Stimulated activated CD4-positive, alpha-beta T cell treated with anti-CD3 and anti-CD28 coated beads, Interleukin-1b, Interleukin-23, amount 100 ng/mL, for 4 hours (primary cell): ENCODE measurements at regions not wholly inside any gene's neighbourhood (a gene's known extent, or its start where the extent isn't known, plus 50 kb on each side); places are given as distances from the start of the nearest gene placed in this dataset.
"Not testable (repeated sequence)": the region's sequence is repeated elsewhere in the genome, so short reads cannot be mapped to it uniquely, and the experiment has no call there.

Source experiments
- DNase-seq, 2 donors: peaks; one replicate each; pipeline ENCODE4 v3.0.0-alpha.2; 2020; ENCODE audit warnings: low read depth in 2 of 2

- no peak for DNase-seq
Measured at GRCh38 chr14:59004012-59004411, 184.5 kb upstream of the DAAM1 start.

DNA sequence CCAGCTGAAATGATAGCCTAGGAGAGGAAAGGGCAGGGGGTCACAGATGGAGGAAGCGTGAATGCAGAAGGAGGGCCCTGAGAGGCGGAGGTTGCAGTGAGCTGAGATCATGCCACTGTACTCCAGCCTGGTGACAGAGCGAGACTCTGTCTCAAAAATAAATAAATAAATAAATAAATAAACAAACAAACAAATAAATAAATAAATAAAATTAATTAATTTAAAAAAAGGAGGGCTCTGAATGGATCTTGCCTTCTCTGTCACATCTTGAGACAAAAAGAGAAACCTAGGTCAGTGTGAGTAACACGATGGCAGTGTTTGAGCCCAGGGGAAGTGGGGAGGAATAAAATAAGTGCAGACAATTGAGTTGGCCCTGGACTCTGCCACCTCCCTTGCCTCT lies 182.3 kb upstream of the DAAM1 start:
- DNase-seq, result not testable (repeated sequence)

- DNase-seq, result no peak
Measured at GRCh38 chr14:59009967-59010366, 178.5 kb upstream of the DAAM1 start.

DNA sequence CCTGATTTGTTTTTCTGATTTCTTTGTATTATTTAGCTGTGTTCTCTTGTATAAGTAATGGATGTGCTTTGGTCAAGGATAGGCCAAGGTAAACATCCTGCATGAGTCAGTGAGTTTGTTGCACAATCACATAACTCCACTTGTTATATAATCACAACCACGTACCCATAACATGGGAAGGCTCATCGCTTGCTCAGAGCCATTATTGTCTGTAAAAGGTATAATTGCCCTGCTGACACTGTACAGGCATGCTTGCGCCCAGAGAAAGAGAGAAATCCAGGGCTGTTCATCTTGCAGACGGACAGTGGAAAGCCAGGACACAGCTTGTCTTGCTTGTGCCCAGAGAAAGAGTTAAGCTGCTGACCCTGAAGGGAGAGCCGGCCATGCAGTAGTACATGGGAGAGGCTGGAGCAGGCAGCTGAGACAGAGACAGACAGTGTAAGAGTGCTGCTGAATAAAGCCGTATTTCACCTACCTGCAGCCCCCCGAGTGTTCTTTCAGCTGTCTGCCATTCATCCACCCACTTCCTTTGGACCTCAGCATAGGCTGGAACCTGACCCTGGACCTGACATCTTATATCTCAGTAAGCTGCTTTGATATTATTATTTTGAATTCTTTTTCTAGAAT lies 174.7 kb upstream of the DAAM1 start:
- no peak for DNase-seq

GRCh38 chr14:59015482-59015881 lies 173.0 kb upstream of the DAAM1 start:
- DNase-seq, result no peak

- DNase-seq, result no peak
Measured at GRCh38 chr14:59017285-59017965, 171.0 kb upstream of the DAAM1 start.

DNA sequence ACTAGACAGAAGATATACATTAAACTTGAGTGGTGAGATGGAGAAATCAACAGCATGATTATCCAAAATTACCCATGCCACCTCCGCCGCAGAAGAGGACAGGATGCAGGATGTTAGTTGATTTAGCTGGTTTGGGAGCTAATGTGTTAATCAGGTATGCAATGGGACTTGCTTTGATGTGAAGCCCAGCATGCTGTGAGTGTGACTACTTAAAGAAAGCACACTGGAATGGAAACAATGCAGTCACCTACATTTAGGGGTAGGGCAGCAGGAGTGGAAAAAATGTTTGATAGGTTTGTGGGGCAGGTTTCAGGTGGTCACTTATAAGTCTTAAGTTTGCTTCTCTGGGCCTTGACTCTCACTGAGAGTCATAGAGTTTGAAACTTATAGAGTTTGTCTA lies 170.0 kb upstream of the DAAM1 start:
- DNase-seq, result no peak

- no peak for DNase-seq
Measured at GRCh38 chr14:59018978-59019377, 169.5 kb upstream of the DAAM1 start.

DNA sequence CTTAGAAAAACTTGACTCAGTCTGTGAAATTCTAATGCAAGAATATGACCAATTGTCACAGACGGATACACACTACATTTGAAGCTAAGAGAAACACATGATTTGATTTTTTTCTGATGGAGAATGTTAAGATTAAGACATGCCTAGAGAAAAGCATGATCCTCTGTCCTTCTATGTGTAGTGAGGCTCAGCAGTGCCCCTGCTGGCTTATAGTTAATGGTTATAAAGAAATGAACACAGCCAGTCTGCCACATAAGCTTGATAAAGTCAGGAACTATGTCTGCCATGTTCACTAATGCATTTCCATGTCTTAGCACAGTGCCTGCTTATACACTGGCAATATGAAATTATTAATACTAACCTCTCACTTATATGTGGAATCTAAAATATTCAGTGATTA lies 168.1 kb upstream of the DAAM1 start:
- DNase-seq, result no peak

- DNase-seq, result no peak
Measured at GRCh38 chr14:59022144-59022543, 166.3 kb upstream of the DAAM1 start.

DNA sequence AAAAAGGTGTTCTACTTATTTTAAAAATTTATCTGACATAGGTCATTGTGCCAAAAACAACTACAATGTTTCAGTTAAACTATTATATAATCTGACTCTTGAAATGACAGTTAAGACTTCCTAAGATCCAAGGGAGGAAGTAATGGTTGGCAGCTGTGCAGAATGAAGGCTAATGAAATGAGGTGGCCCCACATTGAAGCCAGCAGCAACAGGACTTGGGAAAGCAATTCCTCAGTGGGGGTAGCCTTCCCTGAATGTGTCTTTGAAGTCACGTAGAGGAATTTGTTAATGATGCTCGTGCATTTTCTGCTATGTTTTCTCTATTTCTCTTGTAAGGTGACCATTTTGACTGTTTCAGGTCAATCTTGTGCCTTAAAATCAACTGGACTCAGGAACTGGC lies 162.4 kb upstream of the DAAM1 start:
- DNase-seq, result no peak

GRCh38 chr14:59026640-59027039 lies 161.8 kb upstream of the DAAM1 start:
- DNase-seq, result not testable (repeated sequence)

DNA sequence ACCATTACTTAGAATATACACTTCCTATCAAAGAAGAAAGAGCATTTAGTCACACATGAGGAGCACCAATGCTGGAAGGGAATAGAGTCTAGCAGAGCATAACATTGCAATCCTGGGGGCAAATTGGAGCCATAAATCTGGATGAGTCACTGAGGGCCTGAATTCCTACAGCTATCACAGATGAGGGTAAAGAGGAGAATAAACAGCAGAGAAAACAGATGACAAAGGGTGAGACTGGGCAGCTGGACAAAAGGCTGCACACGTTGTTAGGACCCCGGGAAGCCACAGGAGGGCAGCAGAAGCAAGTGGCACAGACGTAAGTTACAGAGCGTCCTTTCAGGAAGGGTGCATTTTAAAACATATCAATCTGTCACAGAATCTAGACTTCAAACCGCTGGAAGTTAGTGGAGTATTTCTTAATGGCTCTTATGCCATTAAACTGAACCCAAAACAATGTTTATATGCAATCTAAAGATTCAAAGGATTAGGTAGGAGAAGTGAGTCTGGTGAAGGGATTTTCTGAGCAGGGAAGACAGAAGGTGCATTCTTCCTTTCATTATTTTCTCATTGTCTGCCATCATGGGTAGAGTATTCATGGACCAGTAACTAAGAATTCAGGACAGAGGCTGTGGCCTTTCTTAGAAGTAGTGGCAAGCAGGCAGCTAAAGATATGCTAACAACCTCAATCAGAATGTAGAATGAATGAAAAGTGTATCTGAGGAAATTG lies 159.8 kb upstream of the DAAM1 start:
- DNase-seq, result peak in 1 of 2 donors; percentile 5

- DNase-seq, result no peak
Measured at GRCh38 chr14:59032826-59033225, 155.6 kb upstream of the DAAM1 start.

DNA sequence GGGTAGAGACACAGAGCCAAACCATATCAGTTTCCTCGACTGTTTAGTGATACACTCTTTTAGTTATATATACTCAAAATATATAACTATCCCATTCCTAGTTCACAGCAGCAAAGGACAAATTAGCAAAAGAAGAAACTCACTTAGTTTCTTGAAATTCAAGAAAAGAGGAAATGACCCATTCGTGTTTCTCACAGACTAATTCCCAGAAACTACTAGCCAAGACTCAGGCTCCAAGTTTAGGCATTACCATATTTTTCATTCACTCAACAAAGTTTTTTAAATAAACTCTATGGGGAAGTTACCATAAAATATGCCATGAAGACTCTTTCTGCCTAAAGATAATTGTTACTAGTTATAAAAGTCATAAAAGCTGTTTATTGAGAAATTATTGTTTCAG lies 152.3 kb upstream of the DAAM1 start:
- DNase-seq, result no peak

GRCh38 chr14:59037086-59037485 lies 151.4 kb upstream of the DAAM1 start:
- DNase-seq, result no peak

- no peak for DNase-seq
Measured at GRCh38 chr14:59037620-59038019, 150.8 kb upstream of the DAAM1 start.

DNA sequence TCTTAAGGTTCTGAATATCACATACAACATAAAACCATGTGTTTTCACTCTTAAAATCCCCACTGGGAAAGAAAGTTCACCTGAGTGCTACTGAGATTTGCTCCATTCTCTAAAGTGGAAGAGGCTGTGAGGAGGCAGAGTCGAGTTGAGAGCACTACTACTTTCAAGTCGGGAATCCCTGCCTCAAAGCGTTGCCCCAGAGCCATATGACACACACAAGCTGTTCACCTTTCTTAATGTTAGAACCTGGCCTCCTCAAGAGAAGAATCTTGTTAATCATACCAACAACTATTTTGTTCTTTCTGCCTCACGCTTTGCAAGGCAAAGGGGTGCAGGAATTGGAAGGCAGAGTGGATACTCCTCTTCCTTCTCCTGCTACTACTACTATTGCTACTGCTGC lies 149.7 kb upstream of the DAAM1 start:
- DNase-seq, result no peak

- DNase-seq, result no peak
Measured at GRCh38 chr14:59041308-59041707, 147.2 kb upstream of the DAAM1 start.

DNA sequence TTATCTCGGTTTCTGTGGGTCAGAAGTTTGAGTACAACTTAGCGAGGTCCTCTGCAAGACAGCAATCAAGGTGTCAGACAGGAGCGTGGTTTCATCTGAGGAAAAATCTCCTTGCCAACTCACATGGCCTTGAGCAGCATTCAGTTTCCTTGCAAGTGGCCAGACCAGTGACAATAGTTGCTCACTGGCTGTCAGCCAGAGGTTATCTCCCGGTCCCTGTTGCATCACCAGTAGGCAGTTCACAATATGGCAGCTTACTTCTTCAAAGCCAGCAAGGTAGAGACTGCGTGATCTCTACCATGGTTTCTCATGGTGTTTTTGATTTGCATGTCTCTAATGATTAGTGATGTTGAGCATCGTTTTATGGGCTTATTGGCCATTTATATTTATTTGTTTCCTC lies 143.8 kb upstream of the DAAM1 start:
- no peak for DNase-seq

- no peak for DNase-seq
Measured at GRCh38 chr14:59046746-59047145, 141.7 kb upstream of the DAAM1 start.

DNA sequence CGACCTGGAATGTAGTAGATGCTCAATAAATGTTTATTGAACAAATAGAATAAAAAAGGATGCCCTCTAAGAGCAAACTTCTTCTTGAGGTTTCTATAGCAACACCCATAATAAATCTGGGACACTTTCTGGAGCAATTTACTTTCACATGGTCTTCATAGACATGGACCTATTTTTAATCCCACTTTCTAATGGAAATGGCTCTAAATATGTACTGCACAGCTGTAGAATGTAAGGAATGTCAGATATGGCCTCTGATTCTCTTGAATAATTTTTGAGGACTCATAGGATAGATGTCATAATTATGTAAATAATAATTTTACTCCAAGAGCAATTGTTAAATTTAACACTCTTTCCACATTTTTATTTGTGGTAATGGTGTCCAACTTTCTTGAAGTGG lies 133.5 kb upstream of the DAAM1 start:
- DNase-seq, result no peak

DNA sequence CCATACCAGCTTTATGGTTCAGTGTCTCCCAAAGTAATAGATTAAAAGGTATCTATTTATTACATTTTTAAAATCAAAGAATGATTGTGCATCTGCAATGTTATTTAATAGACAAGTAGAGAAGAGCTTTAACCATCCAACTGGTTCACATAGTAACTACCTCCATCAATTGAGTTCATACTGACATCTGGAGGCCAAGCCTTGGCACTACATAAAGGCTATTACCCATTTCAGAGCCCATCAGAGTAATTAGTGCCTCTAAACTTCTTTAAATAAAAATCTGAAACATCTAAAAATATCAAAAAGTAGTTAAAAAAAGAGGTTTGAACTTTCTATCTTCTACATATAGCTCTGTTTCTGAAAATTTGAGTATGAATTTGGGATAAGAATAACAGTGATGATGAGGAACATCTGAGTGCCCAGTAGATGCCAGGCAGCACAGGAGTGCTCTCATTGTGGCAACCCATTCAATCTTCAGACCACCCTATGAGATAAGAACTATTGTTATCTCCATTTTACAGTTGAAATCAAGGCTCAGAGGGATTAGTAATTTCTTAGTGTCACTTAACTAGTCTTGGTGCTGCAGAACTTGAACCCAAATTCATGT lies 132.9 kb upstream of the DAAM1 start:
- peak in 1 of 2 donors; percentile 2 for DNase-seq
